H1 (cell line): ENCODE measurements at regions not wholly inside any gene's neighbourhood (a gene's known extent, or its start where the extent isn't known, plus 50 kb on each side); places are given as distances from the start of the nearest gene placed in this dataset.

Experiments used
- CTCF ChIP-seq, 3 experiments: IDR thresholded peaks; 1 replicate in 2 of 3; 2 replicates in 1 of 3; pipeline versions ENCODE4 v1.5.1 to v1.6.1; 2011; ENCODE audit warnings: low read length in 3 of 3, mild to moderate bottlenecking in 3 of 3, inconsistent platforms in 2 of 3, low read depth in 1 of 3, moderate library complexity in 1 of 3; ENCODE audit not compliant: insufficient read depth in 1 of 3; ENCODE audit errors: control extremely low read depth in 1 of 3
- E2F6 ChIP-seq: IDR thresholded peaks from 2 replicates; pipeline ENCODE4 v1.6.1; 2012; ENCODE audit warnings: inconsistent platforms
- JUN ChIP-seq: IDR thresholded peaks from 2 replicates; pipeline ENCODE4 v1.6.1; 2011; ENCODE audit warnings: low read depth, mild to moderate bottlenecking, improper control_type of control experiment, low read length
- RFX5 ChIP-seq: IDR thresholded peaks from 2 replicates; pipeline ENCODE4 v1.6.1; 2011; ENCODE audit warnings: low read depth, low read length, improper control_type of control experiment, borderline replicate concordance
- SIN3A ChIP-seq, 2 experiments: IDR thresholded peaks in 1 of 2; conservative IDR thresholded peaks in 1 of 2; 2 replicates each; pipeline ENCODE4 v1.6.1; 2011 to 2012; ENCODE audit warnings: low read length in 2 of 2, improper control_type of control experiment in 1 of 2, low read depth in 1 of 2, mild to moderate bottlenecking in 1 of 2
- SP2 ChIP-seq: IDR thresholded peaks from 2 replicates; pipeline ENCODE4 v1.6.1; 2012; ENCODE audit warnings: mild to moderate bottlenecking, low read length, inconsistent platforms

- TF ChIP-seq CTCF (IDR thresholded peaks at IDR 0.05; ENCODE audit: control extremely low read depth in 1 of 3, insufficient read depth in 1 of 3, low read depth in 1 of 3, low read length in 3 of 3): no peak
- TF ChIP-seq RFX5: no peak
- TF ChIP-seq JUN: no peak
- TF ChIP-seq SIN3A (conservative IDR thresholded peaks at IDR 0.05 in 1 of 2, IDR thresholded peaks at IDR 0.05 in 1 of 2; ENCODE audit: low read depth in 1 of 2, low read length in 2 of 2): no peak
- TF ChIP-seq SP2: no peak
- TF ChIP-seq E2F6: no peak
Observed at GRCh38 chr12:41956353-41956752, 188.3 kb downstream of the GXYLT1 start.
